GM23338 (cell line): ENCODE measurements at regions not wholly inside any gene's neighbourhood (a gene's known extent, or its start where the extent isn't known, plus 50 kb on each side); places are given as distances from the start of the nearest gene placed in this dataset.

ENCODE experiments used
- CREB1 ChIP-seq: fragments of 250-450 bp; sonication (Bioruptor Pico); IDR thresholded peaks from 2 replicates; pipeline ENCODE4 v1.5.0; 2020; ENCODE audit warnings: low read depth, mild to moderate bottlenecking, moderate library complexity
- EZH2 ChIP-seq: fragments of 200-600 bp; sonication (generic); IDR thresholded peaks from one replicate; pipeline ENCODE4 v1.8.0; 2017; ENCODE audit warnings: antibody characterized with exemption, mild to moderate bottlenecking, low read depth; ENCODE audit not compliant: unreplicated experiment
- EZH2phosphoT487 ChIP-seq: fragments of 200-600 bp; sonication (generic); IDR thresholded peaks from one replicate; pipeline ENCODE4 v1.8.1; 2018; ENCODE audit warnings: antibody characterized with exemption; ENCODE audit not compliant: unreplicated experiment
- JUNB ChIP-seq: IDR thresholded peaks from one replicate; pipeline ENCODE4 v1.6.1; 2016; ENCODE audit warnings: antibody characterized with exemption; ENCODE audit not compliant: unreplicated experiment
- ZNF331 ChIP-seq: fragments of 250-450 bp; sonication (Bioruptor Pico); IDR thresholded peaks from 2 replicates; pipeline ENCODE4 v1.5.0; 2020; ENCODE audit warnings: low read depth, mild to moderate bottlenecking, moderate library complexity
- TF ChIP-seq, protein P1 (sequence below), 2 experiments: fragments of 200-600 bp in 1 of 2; sonication (generic) in 1 of 2; conservative IDR thresholded peaks; 2 replicates each; pipeline versions ENCODE4 v1.5.1 to v1.6.1; 2016 to 2017; ENCODE audit warnings: antibody characterized with exemption in 2 of 2, low read depth in 2 of 2, mild to moderate bottlenecking in 2 of 2, moderate library complexity in 1 of 2

DNA sequence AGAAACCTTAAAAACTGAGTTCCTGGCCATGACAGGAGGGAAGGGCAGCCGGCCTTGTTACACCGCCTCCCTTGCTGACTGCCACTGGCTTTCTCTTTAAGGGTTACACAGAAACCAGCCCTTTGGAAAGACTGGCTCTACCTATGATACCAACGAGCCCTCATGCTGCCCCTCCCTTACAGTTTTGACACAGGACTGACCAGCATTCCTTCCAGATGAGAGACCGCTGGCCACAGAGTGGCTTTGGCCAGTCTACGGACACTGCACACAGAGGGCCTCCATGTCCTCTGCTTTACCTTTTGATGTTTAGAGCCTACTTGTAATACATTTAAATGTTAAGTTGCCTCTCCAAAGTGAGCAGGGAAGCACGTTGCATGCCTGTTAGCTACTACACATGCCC lies 243.2 kb upstream of the GMDS start:
- no peak for TF ChIP-seq EZH2phosphoT487
- TF ChIP-seq, protein P1, sequence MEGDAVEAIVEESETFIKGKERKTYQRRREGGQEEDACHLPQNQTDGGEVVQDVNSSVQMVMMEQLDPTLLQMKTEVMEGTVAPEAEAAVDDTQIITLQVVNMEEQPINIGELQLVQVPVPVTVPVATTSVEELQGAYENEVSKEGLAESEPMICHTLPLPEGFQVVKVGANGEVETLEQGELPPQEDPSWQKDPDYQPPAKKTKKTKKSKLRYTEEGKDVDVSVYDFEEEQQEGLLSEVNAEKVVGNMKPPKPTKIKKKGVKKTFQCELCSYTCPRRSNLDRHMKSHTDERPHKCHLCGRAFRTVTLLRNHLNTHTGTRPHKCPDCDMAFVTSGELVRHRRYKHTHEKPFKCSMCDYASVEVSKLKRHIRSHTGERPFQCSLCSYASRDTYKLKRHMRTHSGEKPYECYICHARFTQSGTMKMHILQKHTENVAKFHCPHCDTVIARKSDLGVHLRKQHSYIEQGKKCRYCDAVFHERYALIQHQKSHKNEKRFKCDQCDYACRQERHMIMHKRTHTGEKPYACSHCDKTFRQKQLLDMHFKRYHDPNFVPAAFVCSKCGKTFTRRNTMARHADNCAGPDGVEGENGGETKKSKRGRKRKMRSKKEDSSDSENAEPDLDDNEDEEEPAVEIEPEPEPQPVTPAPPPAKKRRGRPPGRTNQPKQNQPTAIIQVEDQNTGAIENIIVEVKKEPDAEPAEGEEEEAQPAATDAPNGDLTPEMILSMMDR (conservative IDR thresholded peaks at IDR 0.05; ENCODE audit: low read depth in 2 of 2): no peak
- TF ChIP-seq EZH2: no peak
- no peak for TF ChIP-seq ZNF331 (CRISPR knock-in tag)
- no peak for TF ChIP-seq JUNB
- no peak for TF ChIP-seq CREB1
